Hematopoietic multipotent progenitor cell treated with erythropoietin and hydrocortisone succinate and interleukin-3 and kit ligand, for 4 days (in vitro differentiated cells): ENCODE measurements at regions not wholly inside any gene's neighbourhood (a gene's known extent, or its start where the extent isn't known, plus 50 kb on each side); places are given as distances from the start of the nearest gene placed in this dataset.

Experiments used
- DNase-seq: peaks from one replicate; pipeline ENCODE4 v3.0.0-alpha.2; 2015

DNA sequence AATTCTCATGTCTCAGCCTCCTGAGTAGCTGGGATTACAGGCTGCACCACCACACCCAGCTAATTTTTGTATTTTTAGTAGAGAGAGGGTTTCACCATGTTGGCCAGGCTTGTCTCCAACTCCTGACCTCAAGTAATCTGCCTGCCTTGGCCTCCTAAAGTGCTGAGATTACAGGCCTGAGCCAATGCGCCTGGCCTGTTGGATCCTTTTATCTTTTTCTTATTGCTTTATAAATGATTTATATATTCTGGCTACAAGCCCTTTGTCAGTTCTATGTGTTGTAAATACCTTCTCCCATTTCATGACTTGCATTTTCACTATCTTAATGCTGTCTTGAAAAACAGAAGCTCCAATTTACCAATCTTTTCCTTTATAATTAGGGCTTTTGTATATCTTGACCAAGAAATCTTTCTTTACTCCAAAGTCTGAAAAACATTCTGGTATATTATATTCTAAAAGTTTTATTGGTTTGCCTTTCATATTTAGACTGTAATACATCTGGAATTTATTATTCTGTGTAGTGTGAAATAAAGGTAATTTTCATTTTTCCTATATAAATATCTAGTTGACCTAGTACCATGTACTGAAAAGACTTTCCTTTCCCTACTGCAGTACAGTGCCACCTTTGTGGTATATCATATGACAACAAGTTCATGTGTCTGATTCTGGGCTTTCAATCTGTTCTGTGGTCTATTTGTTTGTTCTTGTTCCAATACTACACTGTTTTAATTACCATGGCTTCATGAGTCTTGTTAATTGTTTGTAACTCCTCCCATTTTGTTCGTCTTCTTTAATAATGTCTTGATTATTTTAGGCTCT lies 52.9 kb upstream of the RNU6-1 start:
- DNase-seq: peak; percentile 53

- no peak for DNase-seq
These were observed 55.4 kb upstream of the RNU6-1 start for GRCh38 chr15:67895237-67895636.

DNA sequence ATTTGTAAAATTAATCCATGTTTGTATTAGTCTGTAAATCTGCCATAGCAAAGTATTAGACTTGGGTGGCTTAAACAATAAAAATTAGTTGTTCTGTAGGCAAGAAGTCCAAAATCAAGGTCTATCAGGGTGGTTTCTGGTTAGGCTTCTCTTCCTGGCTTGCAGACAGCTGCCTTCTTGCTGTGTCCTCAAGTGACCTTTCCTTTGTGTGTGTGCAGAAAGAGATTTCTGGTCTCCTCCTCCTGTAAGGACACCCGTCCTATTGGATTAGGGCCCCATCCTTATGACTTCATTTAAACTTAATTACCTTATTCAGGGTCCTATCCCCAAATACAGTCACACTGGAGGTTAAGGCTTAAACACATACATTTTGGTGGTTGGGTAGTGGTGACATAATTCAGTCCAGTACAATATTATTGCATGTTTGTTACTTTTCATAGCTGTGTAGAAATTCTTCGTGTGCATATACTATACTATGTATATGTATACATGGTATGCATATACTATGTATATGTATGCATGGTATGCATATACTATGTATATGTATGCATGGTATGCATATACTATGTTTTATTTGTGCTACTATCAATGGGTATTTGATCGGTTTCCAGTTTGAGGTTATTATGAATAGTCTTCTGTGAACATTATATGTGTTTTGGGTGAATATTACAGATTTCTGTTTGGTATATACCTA lies 57.9 kb upstream of the RNU6-1 start:
- DNase-seq: no peak

GRCh38 chr15:67899596-67900283 lies 59.9 kb upstream of the RNU6-1 start:
- DNase-seq: no peak

- DNase-seq: no peak
These were observed 60.8 kb upstream of the RNU6-1 start for GRCh38 chr15:67900621-67901147.

GRCh38 chr15:67901922-67902321 lies 62.1 kb upstream of the RNU6-1 start:
- no peak for DNase-seq

DNA sequence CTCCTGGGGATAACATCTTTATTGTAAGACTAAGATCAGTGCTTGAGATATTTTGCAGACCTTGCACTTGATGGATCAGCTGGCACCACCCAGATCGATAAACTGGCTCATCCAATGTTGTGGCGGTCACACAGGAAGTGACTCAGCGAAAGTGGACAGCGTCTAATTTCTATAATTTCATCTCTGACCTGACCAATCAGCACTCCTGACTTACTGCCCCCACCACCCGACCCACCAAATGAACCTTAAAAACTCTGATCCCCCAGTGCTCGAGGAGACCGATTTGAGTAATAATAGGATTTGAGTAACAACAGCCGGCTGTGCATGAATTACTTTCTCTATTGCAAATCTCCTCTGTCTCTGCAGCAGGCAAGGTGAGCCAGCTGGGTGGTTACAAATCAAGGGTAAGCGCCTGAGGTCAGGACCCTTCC lies 62.7 kb upstream of the RNU6-1 start:
- DNase-seq: no peak

DNA sequence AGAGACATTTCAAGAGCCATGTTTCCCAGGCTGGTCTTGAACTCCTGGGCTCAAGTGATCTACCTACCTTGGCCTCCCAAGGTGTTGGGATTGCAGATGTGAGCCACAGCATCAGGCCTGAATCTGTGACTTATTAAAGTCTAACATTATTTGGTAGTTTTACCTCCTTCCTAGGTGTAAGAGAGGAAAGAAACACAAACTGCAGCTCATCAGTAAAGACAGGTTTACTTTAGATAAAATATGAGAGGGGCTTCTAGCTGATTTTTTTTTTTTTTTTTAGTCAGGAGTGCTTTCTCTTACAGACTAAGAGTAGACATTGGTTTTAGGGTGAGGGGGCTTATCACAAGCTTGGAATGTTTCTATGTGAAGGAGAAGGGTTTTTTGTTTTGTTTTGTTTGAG lies 63.9 kb upstream of the RNU6-1 start:
- no peak for DNase-seq

DNA sequence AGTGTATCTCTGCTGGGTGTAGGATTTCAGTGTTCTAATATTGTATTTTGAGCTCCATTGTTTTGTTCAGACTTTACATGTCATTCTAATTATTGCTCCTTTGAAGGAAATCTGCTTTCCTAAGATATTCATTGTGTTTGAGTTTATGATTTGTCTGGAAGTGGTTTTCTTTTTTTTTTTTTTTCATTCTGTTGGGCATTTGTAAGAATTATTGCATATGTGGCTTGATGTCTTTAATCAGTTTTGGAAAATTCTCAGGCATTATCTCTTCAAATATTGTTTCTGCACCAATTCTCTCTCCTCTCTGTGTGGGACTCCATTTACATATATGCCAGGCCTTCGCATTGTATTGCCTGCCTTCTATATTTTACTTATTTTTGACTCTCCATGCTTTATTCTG lies 65.8 kb upstream of the RNU6-1 start:
- no peak for DNase-seq

DNA sequence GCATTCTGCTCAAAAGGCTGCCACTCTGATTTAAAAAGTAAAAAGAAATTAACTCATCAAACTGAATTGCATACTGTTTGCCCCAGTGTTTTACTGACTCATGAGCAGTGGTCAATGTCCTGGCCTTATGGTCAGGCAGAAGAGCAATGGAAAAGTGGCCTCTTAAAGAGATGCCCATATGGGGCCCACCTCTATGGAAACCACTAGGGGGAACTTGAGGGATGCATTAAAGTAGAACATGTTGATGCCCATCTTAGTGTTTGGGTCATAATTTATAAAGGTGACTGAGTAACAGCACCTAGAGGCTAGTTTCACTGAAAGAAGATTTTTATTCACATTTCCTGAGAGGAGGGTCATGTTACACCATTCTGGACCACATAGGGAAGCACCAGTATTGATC lies 66.5 kb upstream of the RNU6-1 start:
- DNase-seq: peak; percentile 36

DNA sequence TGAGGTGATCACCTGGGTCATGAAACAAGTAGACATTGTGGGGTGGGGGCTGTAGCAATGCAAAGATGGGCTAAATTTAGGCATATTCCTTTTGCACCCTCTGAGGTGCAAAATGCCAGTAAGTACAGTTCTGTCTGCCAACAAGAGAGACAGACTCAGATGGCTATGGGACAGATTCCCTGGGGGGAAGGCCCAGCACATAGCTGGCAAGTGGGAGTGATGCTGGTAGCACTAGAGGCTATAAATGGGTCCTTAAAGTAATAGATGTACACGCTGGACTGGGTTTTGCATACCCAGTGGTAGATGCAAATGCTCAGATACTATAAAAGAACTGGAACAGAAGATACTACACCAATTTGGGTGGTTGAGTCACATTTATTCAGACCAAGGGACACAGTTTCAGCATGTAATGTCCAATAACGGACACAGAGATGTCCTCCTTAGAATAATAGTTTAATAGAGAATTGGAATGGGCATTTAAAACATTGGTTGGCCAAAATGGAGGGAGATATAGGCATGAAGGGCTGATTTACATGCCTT lies 67.4 kb upstream of the RNU6-1 start:
- DNase-seq: no peak

DNA sequence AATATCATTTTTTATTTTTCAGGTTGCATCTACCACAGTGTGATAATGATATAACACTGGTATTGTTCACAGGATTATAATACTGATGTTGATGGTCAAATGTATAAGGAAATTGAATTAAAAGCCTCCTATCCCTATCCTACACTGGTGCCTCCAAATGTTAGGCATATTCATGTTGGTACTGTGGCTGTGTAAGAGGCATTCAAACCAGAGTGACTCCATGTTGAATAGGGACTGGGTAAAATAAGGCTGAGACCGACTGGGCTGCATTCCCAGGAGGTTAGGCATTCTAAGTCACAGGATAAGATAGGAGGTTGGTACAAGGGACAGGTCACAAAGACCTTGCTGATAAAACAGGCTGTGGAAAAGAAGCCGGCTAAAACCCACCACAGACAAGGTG lies 68.9 kb upstream of the RNU6-1 start:
- no peak for DNase-seq

GRCh38 chr15:67911727-67912126 lies 71.9 kb upstream of the RNU6-1 start:
- DNase-seq: no peak

GRCh38 chr15:67914028-67914427 lies 74.2 kb upstream of the RNU6-1 start:
- DNase-seq: no peak

DNA sequence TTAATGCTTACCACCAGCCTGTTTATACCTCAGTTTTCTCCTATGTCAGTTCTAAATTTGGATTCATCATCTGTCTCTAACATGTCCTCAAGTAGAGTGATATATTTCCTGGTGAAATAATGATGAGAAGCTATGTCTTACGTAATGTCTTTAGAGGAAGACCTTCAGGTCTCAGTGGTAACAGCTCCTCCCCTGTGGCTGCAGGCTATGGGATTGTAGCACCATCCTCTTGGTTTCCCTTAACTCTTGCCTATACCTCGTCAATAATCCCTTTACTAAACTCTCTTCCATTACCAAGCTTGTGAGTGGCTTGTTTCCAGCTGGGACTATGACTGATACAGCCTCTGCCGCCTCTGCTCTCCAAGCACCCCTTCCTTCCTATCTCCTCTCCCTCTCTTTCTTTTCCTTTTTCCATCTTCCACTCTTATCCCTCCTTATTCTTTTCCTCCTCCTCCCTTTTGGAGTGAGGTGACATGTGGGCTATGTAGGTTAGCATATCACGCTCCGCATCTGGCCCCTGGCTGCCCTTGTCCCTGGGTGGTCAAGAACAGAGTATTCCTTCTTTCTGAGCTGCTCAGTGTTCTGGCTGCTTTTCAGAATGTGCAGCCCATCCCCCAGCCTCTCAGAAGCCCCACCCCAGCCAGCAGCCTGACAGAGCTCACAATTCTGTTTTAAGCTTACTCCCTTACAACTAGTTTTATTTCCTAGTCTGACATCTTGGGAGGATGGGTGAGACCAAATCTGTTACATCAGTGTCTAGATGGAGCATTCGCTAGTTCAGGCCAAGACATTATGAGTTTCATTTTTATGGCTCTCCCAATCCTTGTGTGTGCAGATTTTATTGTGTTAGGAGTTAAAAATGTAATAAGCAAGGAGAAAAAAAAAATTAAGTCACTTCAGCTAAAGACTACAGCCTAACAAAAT lies 75.0 kb upstream of the RNU6-1 start:
- DNase-seq: no peak

GRCh38 chr15:67915461-67916374 lies 75.9 kb upstream of the RNU6-1 start:
- no peak for DNase-seq

DNA sequence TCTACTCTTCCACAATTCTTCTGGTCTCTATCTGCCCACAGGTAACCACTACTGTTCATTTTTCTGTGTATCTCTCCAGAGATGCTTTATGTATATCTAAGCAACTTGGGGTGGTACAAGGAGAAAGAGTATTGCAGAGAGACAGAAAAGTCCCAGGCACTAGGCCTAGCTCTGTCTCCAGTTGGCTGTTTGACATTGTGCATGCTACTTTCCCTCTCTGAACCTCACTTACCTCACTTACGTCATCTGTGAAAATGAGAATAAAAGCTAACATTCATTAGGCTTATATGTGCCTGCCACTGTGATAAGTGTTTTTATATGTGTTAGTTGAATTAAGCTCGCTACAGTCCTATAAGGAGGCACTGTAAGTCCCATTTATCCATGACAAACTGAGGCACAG lies 76.7 kb upstream of the RNU6-1 start:
- DNase-seq: no peak

DNA sequence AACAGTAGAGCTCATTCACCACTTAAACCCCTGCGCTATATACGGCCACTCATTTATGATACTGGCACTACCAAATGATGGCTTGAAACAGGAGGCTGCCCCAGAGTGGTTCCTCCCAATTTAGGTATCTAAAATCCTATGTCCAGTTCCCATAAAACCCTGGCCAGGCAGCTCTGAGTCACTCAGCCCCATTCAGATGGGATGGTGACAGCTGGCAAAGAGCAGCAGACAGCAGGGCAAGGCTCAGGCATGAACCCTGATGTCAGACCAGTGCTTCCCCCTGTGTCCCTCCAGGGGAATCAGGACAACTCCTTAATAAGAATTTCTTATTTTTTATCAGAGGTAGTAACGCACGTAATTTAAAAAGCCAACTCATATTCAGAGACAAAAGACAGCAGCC lies 77.2 kb upstream of the RNU6-1 start:
- no peak for DNase-seq

DNA sequence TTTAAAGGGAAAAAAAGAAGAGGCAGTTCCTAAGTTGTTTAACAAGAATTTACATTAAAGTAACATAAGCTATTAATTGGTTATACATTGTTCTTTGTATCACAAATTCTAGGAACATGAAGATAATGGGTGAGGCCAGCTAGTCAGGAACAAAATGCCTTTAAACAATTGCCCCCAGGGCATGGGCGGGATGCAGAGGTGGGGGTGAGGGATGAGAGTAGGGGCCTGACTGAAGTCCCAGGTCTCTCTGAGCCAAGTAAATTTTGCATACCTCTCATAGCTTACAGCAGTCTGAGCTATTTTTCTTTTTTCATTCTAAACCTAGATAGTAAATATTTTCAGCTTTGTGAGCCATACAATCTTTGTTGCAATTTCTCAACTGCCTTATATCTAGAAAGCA lies 77.8 kb upstream of the RNU6-1 start:
- no peak for DNase-seq

GRCh38 chr15:67918205-67918861 lies 78.5 kb upstream of the RNU6-1 start:
- no peak for DNase-seq
